ENCODE measurements at regions not wholly inside any gene's neighbourhood (a gene's known extent, or its start where the extent isn't known, plus 50 kb on each side); places are given as distances from the start of the nearest gene placed in this dataset.

- Histone ChIP-seq H3K36me3 (ENCODE audit: control insufficient read depth in 1 of 2, insufficient read depth in 2 of 2, low read length in 2 of 2) (no peaks in the 10 kb centered on the region), H3K4me3 (ENCODE audit: low read depth, low read length) (no peak overlapping the region), H3K14ac (ENCODE audit: low read length) (no peak overlapping the region), H3K4me1 (ENCODE audit: control insufficient read depth in 1 of 2, insufficient read depth in 2 of 2, low read length in 2 of 2) (no peaks in the 10 kb centered on the region), H3K79me1 (ENCODE audit: low read length) (no peaks in the 10 kb centered on the region), H3K27me3 (ENCODE audit: insufficient read depth, low read length) (no peaks in the 10 kb centered on the region), H3K9me3 (ENCODE audit: insufficient read depth, low read depth, low read length) (no peaks in the 10 kb centered on the region), H2BK120ac (ENCODE audit: insufficient read depth, low read length, poor library complexity) (no peak overlapping the region), H2BK12ac (ENCODE audit: low read length) (no peak overlapping the region), H3K4ac (ENCODE audit: low read depth, low read length) (no peak overlapping the region), H3K4me2 (ENCODE audit: low read length) (no peak overlapping the region), H2AFZ (ENCODE audit: insufficient read depth, low read length, poor library complexity) (no peak overlapping the region), H3K18ac (ENCODE audit: low read length) (no peak overlapping the region), H3K9ac (ENCODE audit: low read length) (no peak overlapping the region), H2AK5ac (ENCODE audit: low read length) (no peak overlapping the region), H3K79me2 (ENCODE audit: control insufficient read depth, insufficient read depth, low read length, poor library complexity) (no peaks in the 10 kb centered on the region), H3K23ac (ENCODE audit: low read length) (no peak overlapping the region), H4K91ac (ENCODE audit: low read depth, low read length) (no peak overlapping the region), H2BK5ac (ENCODE audit: low read depth, low read length, poor library complexity) (no peak overlapping the region), H4K12ac (ENCODE audit: low read depth, low read length) (no peak overlapping the region), H4K8ac (ENCODE audit: low read depth, low read length) (no peak overlapping the region), H3K27ac (ENCODE audit: low read depth, low read length) (no peak overlapping the region)
- no CpG with 5 or more reads among the region's 1 CpG for WGBS (ENCODE audit: extremely low coverage, insufficient coverage, insufficient read length)
- DNase-seq: no peak
Measured at GRCh38 chr1:208855403-208855802, 611.2 kb upstream of the PLXNA2 start.

- Histone ChIP-seq H3K79me1 (ENCODE audit: low read length) (no peaks in the 10 kb centered on the region), H3K14ac (ENCODE audit: low read length) (no peak overlapping the region), H3K36me3 (ENCODE audit: control insufficient read depth in 1 of 2, insufficient read depth in 2 of 2, low read length in 2 of 2) (no peaks in the 10 kb centered on the region), H2AK5ac (ENCODE audit: low read length) (no peak overlapping the region), H3K27ac (ENCODE audit: low read depth, low read length) (no peak overlapping the region), H4K91ac (ENCODE audit: low read depth, low read length) (no peak overlapping the region), H3K4me1 (ENCODE audit: control insufficient read depth in 1 of 2, insufficient read depth in 2 of 2, low read length in 2 of 2) (no peaks in the 10 kb centered on the region), H3K4me2 (ENCODE audit: low read length) (no peak overlapping the region), H3K18ac (ENCODE audit: low read length) (no peak overlapping the region), H3K4ac (ENCODE audit: low read depth, low read length) (no peak overlapping the region), H3K9me3 (ENCODE audit: insufficient read depth, low read depth, low read length) (no peaks in the 10 kb centered on the region), H4K12ac (ENCODE audit: low read depth, low read length) (no peak overlapping the region), H3K9ac (ENCODE audit: low read length) (no peak overlapping the region), H3K23ac (ENCODE audit: low read length) (no peak overlapping the region), H2BK12ac (ENCODE audit: low read length) (no peak overlapping the region), H2BK120ac (ENCODE audit: insufficient read depth, low read length, poor library complexity) (no peak overlapping the region), H3K79me2 (ENCODE audit: control insufficient read depth, insufficient read depth, low read length, poor library complexity) (no peaks in the 10 kb centered on the region), H3K27me3 (ENCODE audit: insufficient read depth, low read length) (no peaks in the 10 kb centered on the region), H2AFZ (ENCODE audit: insufficient read depth, low read length, poor library complexity) (no peak overlapping the region), H4K8ac (ENCODE audit: low read depth, low read length) (no peak overlapping the region), H2BK5ac (ENCODE audit: low read depth, low read length, poor library complexity) (no peak overlapping the region), H3K4me3 (ENCODE audit: low read depth, low read length) (no peak overlapping the region)
- peak in 1 of 2 donors; percentile 63 for DNase-seq
- no CpG with 5 or more reads among the region's 2 CpGs for WGBS (ENCODE audit: extremely low coverage, insufficient coverage, insufficient read length)
Measured at GRCh38 chr1:208857465-208857864, 613.3 kb upstream of the PLXNA2 start.

GRCh38 chr1:208858738-208859137 is 614.6 kb upstream of the PLXNA2 start:
- H3K9me3 ChIP-seq (ENCODE audit: insufficient read depth, low read depth, low read length): no peaks in the 10 kb centered on the region
- no peak overlapping the region for H3K27ac ChIP-seq (ENCODE audit: low read depth, low read length)
- no peaks in the 10 kb centered on the region for H3K4me1 ChIP-seq (ENCODE audit: control insufficient read depth in 1 of 2, insufficient read depth in 2 of 2, low read length in 2 of 2)
- no peak overlapping the region for H3K18ac ChIP-seq (ENCODE audit: low read length)
- H3K27me3 ChIP-seq (ENCODE audit: insufficient read depth, low read length): no peaks in the 10 kb centered on the region
- H4K12ac ChIP-seq (ENCODE audit: low read depth, low read length): no peak overlapping the region
- no peak overlapping the region for H3K4me2 ChIP-seq (ENCODE audit: low read length)
- no peak overlapping the region for H2AK5ac ChIP-seq (ENCODE audit: low read length)
- no peak overlapping the region for H2BK120ac ChIP-seq (ENCODE audit: insufficient read depth, low read length, poor library complexity)
- no peak overlapping the region for H3K4ac ChIP-seq (ENCODE audit: low read depth, low read length)
- no peaks in the 10 kb centered on the region for H3K79me2 ChIP-seq (ENCODE audit: control insufficient read depth, insufficient read depth, low read length, poor library complexity)
- H3K14ac ChIP-seq (ENCODE audit: low read length): no peak overlapping the region
- no peaks in the 10 kb centered on the region for H3K79me1 ChIP-seq (ENCODE audit: low read length)
- no peak overlapping the region for H2BK5ac ChIP-seq (ENCODE audit: low read depth, low read length, poor library complexity)
- WGBS (ENCODE audit: extremely low coverage, insufficient coverage, insufficient read length): 100% methylated on average over 1 of the region's 5 CpGs
- peak in 1 of 2 donors; percentile 15 for DNase-seq
- no peak overlapping the region for H3K23ac ChIP-seq (ENCODE audit: low read length)
- no peak overlapping the region for H2BK12ac ChIP-seq (ENCODE audit: low read length)
- H4K91ac ChIP-seq (ENCODE audit: low read depth, low read length): no peak overlapping the region
- no peak overlapping the region for H2AFZ ChIP-seq (ENCODE audit: insufficient read depth, low read length, poor library complexity)
- H3K9ac ChIP-seq (ENCODE audit: low read length): no peak overlapping the region
- H4K8ac ChIP-seq (ENCODE audit: low read depth, low read length): no peak overlapping the region
- H3K36me3 ChIP-seq (ENCODE audit: control insufficient read depth in 1 of 2, insufficient read depth in 2 of 2, low read length in 2 of 2): no peaks in the 10 kb centered on the region
- H3K4me3 ChIP-seq (ENCODE audit: low read depth, low read length): no peak overlapping the region

- no peak for DNase-seq
- Histone ChIP-seq H4K12ac (ENCODE audit: low read depth, low read length) (no peak overlapping the region), H3K36me3 (ENCODE audit: control insufficient read depth in 1 of 2, insufficient read depth in 2 of 2, low read length in 2 of 2) (no peaks in the 10 kb centered on the region), H3K4me3 (ENCODE audit: low read depth, low read length) (no peak overlapping the region), H4K8ac (ENCODE audit: low read depth, low read length) (no peak overlapping the region), H2BK120ac (ENCODE audit: insufficient read depth, low read length, poor library complexity) (no peak overlapping the region), H2BK5ac (ENCODE audit: low read depth, low read length, poor library complexity) (no peak overlapping the region), H3K9ac (ENCODE audit: low read length) (no peak overlapping the region), H4K91ac (ENCODE audit: low read depth, low read length) (no peak overlapping the region), H3K27me3 (ENCODE audit: insufficient read depth, low read length) (no peaks in the 10 kb centered on the region), H3K18ac (ENCODE audit: low read length) (no peak overlapping the region), H3K4ac (ENCODE audit: low read depth, low read length) (no peak overlapping the region), H3K79me1 (ENCODE audit: low read length) (no peaks in the 10 kb centered on the region), H3K14ac (ENCODE audit: low read length) (no peak overlapping the region), H2AK5ac (ENCODE audit: low read length) (no peak overlapping the region), H2AFZ (ENCODE audit: insufficient read depth, low read length, poor library complexity) (no peak overlapping the region), H3K4me1 (ENCODE audit: control insufficient read depth in 1 of 2, insufficient read depth in 2 of 2, low read length in 2 of 2) (no peaks in the 10 kb centered on the region), H3K27ac (ENCODE audit: low read depth, low read length) (no peak overlapping the region), H3K79me2 (ENCODE audit: control insufficient read depth, insufficient read depth, low read length, poor library complexity) (no peaks in the 10 kb centered on the region), H3K4me2 (ENCODE audit: low read length) (no peak overlapping the region), H3K23ac (ENCODE audit: low read length) (no peak overlapping the region), H2BK12ac (ENCODE audit: low read length) (no peak overlapping the region), H3K9me3 (ENCODE audit: insufficient read depth, low read depth, low read length) (no peaks in the 10 kb centered on the region)
- no CpG with 5 or more reads among the region's 1 CpG for WGBS (ENCODE audit: extremely low coverage, insufficient coverage, insufficient read length)
Measured at GRCh38 chr1:208864366-208864965, 620.3 kb upstream of the PLXNA2 start.
